ENCODE measurements at regions not wholly inside any gene's neighbourhood (a gene's known extent, or its start where the extent isn't known, plus 50 kb on each side); places are given as distances from the start of the nearest gene placed in this dataset.

DNA sequence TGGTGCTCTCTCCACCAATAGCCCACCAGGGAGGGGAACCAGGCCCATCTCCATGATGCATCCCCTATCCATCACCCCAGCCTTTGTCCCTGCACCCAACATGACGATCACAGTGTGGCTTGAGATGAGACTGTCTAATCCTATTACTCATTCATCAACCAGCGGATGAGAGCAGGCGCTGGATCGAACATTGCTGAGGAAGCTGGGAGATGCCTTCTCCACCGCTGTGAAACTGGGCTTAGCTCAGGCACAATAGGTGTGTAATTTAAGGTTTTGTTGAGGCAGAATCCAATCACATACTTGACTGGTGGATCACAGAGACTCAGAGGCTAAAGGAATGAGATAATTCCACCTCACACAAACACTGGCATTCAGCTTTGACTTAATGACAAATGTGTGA is 64.6 kb upstream of the IRX3 start:
- in situ Hi-C loops (cut with HindIII; ENCODE audit: low pct_unique_long_range_greater_than_20kb, low sequenced_read_pairs) = no loop called here
- DNase-seq (ENCODE audit: low read depth, low spot score) (no peak), ATAC-seq (no peak)
- H3K4me3 ChIP-seq (ENCODE audit: low read depth in 2 of 2, low read length in 2 of 2) = no peak overlapping the region
- no peaks in the 10 kb centered on the region for H3K4me1 ChIP-seq (ENCODE audit: control insufficient read depth, insufficient read depth, low read length)
- no peaks in the 10 kb centered on the region for H3K9me3 ChIP-seq (ENCODE audit: control insufficient read depth, insufficient read depth, low read depth, low read length)
- no peaks in the 10 kb centered on the region for H3K36me3 ChIP-seq (ENCODE audit: control insufficient read depth, insufficient read depth, low read length)
- ChIA-PET POLR2A (interaction anchor here (0.5 kb wide), 1 partner anchor 18 kb away, joined by 5 read pairs; no protein-coding TSS in a partner anchor), CTCF (no interaction called here)
- intact Hi-C loops (cut with micrococcal nuclease; ENCODE audit: unreplicated experiment) = no loop called here
- TF ChIP-seq TCF7L2 (IDR thresholded peaks at IDR 0.05; ENCODE audit: low read depth, low read length) (no peak), POLR2AphosphoS5 (IDR thresholded peaks at IDR 0.05; ENCODE audit: low read depth, low read length) (no peak), SIN3A (IDR thresholded peaks at IDR 0.05; ENCODE audit: borderline replicate concordance, insufficient read depth, low read depth, low read length) (no peak)
- TF ChIP-seq, protein P1, sequence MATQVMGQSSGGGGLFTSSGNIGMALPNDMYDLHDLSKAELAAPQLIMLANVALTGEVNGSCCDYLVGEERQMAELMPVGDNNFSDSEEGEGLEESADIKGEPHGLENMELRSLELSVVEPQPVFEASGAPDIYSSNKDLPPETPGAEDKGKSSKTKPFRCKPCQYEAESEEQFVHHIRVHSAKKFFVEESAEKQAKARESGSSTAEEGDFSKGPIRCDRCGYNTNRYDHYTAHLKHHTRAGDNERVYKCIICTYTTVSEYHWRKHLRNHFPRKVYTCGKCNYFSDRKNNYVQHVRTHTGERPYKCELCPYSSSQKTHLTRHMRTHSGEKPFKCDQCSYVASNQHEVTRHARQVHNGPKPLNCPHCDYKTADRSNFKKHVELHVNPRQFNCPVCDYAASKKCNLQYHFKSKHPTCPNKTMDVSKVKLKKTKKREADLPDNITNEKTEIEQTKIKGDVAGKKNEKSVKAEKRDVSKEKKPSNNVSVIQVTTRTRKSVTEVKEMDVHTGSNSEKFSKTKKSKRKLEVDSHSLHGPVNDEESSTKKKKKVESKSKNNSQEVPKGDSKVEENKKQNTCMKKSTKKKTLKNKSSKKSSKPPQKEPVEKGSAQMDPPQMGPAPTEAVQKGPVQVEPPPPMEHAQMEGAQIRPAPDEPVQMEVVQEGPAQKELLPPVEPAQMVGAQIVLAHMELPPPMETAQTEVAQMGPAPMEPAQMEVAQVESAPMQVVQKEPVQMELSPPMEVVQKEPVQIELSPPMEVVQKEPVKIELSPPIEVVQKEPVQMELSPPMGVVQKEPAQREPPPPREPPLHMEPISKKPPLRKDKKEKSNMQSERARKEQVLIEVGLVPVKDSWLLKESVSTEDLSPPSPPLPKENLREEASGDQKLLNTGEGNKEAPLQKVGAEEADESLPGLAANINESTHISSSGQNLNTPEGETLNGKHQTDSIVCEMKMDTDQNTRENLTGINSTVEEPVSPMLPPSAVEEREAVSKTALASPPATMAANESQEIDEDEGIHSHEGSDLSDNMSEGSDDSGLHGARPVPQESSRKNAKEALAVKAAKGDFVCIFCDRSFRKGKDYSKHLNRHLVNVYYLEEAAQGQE (IDR thresholded peaks at IDR 0.05; ENCODE audit: insufficient read depth in 1 of 2, low read depth in 2 of 2, low read length in 1 of 2) = no peak
- TF ChIP-seq, protein P2, sequence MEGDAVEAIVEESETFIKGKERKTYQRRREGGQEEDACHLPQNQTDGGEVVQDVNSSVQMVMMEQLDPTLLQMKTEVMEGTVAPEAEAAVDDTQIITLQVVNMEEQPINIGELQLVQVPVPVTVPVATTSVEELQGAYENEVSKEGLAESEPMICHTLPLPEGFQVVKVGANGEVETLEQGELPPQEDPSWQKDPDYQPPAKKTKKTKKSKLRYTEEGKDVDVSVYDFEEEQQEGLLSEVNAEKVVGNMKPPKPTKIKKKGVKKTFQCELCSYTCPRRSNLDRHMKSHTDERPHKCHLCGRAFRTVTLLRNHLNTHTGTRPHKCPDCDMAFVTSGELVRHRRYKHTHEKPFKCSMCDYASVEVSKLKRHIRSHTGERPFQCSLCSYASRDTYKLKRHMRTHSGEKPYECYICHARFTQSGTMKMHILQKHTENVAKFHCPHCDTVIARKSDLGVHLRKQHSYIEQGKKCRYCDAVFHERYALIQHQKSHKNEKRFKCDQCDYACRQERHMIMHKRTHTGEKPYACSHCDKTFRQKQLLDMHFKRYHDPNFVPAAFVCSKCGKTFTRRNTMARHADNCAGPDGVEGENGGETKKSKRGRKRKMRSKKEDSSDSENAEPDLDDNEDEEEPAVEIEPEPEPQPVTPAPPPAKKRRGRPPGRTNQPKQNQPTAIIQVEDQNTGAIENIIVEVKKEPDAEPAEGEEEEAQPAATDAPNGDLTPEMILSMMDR (IDR thresholded peaks at IDR 0.05) = no peak
- BruUV-seq (replicated peaks) = no TSS peak
- H3K27me3 ChIP-seq (ENCODE audit: control insufficient read depth, insufficient read depth, low read length) = no peaks in the 10 kb centered on the region
- H3K27ac ChIP-seq (ENCODE audit: low read length) = no peak overlapping the region

DNA sequence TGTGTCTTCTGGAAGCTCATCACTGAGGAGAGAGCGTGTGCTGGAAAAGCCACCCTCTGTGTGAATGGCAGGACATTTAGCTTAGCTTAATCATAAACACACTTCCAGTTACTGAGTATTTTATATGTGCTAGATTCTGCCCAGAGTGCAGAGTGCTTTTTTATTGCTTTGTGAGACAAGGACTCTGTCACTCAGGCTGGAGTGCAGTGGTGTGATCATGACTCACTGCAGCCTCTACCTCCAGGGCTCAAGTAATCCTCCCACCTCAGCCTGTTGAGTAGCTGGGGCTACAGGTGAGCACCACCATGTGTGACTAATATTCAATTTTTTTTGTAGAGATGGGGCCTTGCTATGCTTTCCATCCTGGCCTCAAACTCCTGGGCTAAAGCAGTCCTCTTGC is 61.4 kb upstream of the IRX3 start:
- Histone ChIP-seq H3K27me3 (ENCODE audit: control insufficient read depth, insufficient read depth, low read length) (no peaks in the 10 kb centered on the region), H3K4me1 (ENCODE audit: control insufficient read depth, insufficient read depth, low read length) (no peaks in the 10 kb centered on the region), H3K4me3 (ENCODE audit: low read depth in 2 of 2, low read length in 2 of 2) (no peak overlapping the region), H3K27ac (ENCODE audit: low read length) (no peak overlapping the region), H3K9me3 (ENCODE audit: control insufficient read depth, insufficient read depth, low read depth, low read length) (no peaks in the 10 kb centered on the region), H3K36me3 (ENCODE audit: control insufficient read depth, insufficient read depth, low read length) (no peaks in the 10 kb centered on the region)
- intact Hi-C loops (cut with micrococcal nuclease; ENCODE audit: unreplicated experiment) = no loop called here
- in situ Hi-C loops (cut with HindIII; ENCODE audit: low pct_unique_long_range_greater_than_20kb, low sequenced_read_pairs) = no loop called here
- ATAC-seq (no peak), DNase-seq (ENCODE audit: low read depth, low spot score) (no peak)
- POLR2A ChIA-PET = no interaction called here
- TF ChIP-seq TCF7L2 (IDR thresholded peaks at IDR 0.05; ENCODE audit: low read depth, low read length) = no peak
- TF ChIP-seq, protein P2 (IDR thresholded peaks at IDR 0.05) = no peak
- no peak for TF ChIP-seq POLR2AphosphoS5 (IDR thresholded peaks at IDR 0.05; ENCODE audit: low read depth, low read length)
- no peak for TF ChIP-seq SIN3A (IDR thresholded peaks at IDR 0.05; ENCODE audit: borderline replicate concordance, insufficient read depth, low read depth, low read length)
- TF ChIP-seq, protein P1 (IDR thresholded peaks at IDR 0.05; ENCODE audit: insufficient read depth in 1 of 2, low read depth in 2 of 2, low read length in 1 of 2) = no peak
- no TSS peak for BruUV-seq (replicated peaks)
- CTCF ChIA-PET = no interaction called here
